ENCODE measurements at regions not wholly inside any gene's neighbourhood (a gene's known extent, or its start where the extent isn't known, plus 50 kb on each side); places are given as distances from the start of the nearest gene placed in this dataset.
"Not testable (repeated sequence)": the region's sequence is repeated elsewhere in the genome, so short reads cannot be mapped to it uniquely, and the experiment has no call there.

DNA sequence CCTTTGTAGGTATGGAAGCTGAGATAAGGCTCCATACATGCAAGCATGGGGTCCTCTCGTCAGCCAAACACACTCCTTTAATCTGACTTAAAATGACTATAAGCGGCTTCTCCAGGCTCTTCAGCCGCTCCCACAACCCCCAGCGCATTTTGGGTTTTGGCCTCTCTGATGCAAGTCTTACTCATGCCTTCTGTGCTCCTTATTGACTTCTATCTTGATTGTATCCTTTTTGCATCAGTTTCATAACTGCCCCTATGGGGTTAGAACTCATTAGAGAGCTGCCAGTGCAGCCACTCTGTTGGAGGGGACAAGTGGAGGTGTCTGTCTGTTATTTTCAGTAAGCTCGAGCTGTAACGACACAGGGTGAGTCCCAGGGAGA, 70.1 kb upstream of the TAB2 start:
- peak overlapping the region in 1 of 2 donors; percentile 64 for H3K27ac Mint-ChIP-seq
- DNase-seq (no peak), ATAC-seq (no peak)
- no peaks in the 10 kb centered on the region for H3K27me3 Mint-ChIP-seq
- H3K4me3 Mint-ChIP-seq, result no peak overlapping the region
- peaks cover 8 to 11% of the 10 kb centered on the region in 2 donors for H3K9me3 Mint-ChIP-seq
- peaks cover 45% of the 10 kb centered on the region for H3K4me1 Mint-ChIP-seq

DNA sequence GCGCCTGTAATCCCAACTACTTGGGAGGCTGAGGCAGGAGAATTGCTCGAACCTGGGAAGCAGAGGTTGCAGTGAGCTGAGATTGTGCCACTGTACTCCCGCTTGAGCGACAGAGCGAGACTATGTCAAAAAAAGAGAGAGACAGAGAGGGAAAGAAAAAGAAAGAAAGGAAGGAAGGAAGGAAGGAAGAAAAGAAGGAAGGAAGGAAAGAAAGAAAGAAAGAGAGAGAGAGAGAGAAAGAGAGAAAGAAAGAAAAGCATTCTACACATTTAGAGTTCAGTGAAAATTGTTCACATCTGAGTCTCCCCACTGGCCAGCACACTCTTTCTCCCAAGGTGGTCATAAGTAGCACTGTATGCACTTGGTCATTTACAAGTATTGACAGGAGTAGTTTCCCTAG, 69.2 kb upstream of the TAB2 start:
- peaks cover 44% of the 10 kb centered on the region for H3K4me1 Mint-ChIP-seq
- ATAC-seq, H3K27me3 Mint-ChIP-seq, H3K4me3 Mint-ChIP-seq, DNase-seq, H3K27ac Mint-ChIP-seq: not testable (repeated sequence)
- peaks cover 8 to 15% of the 10 kb centered on the region in 2 donors for H3K9me3 Mint-ChIP-seq

DNA sequence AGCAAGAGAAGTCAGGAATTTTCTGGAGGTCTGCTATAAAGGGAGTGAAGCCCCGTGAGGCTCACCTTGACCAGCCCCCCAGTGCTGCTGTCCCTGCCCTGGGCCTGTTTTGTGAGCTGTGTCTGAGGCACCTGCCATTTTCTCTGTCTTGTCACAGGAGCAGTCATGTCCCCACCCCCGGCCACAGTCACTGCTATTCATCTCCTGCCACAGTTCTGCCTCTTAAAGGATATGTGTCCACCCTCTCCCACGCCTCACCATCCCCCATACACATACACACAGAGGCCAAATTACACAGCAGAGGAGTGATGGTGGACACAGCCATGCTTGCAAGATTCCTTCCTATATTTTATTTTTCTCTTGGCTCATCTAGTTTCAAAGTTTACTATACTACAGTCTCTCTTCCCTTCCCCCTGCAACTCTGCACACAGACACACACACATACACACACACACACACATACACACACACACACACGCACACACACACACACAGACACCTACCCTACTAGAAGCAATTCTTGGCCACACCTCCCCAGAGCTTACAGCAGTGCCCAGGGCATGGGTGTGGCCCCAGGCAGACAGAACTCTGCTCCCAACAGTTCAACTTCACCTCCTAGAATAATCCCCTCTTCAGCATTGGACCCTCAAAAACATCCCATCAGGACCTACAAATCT, 68.7 kb upstream of the TAB2 start:
- H3K4me1 Mint-ChIP-seq, result peaks cover 38% of the 10 kb centered on the region
- DNase-seq (no peak), ATAC-seq (peak; percentile 56)
- no peaks in the 10 kb centered on the region for H3K27me3 Mint-ChIP-seq
- H3K9me3 Mint-ChIP-seq, result peaks cover 6 to 10% of the 10 kb centered on the region in 2 donors
- H3K4me3 Mint-ChIP-seq, result peak overlapping the region in 1 of 2 donors; percentile 12
- peak overlapping the region; percentile 10 to 67 for H3K27ac Mint-ChIP-seq

DNA sequence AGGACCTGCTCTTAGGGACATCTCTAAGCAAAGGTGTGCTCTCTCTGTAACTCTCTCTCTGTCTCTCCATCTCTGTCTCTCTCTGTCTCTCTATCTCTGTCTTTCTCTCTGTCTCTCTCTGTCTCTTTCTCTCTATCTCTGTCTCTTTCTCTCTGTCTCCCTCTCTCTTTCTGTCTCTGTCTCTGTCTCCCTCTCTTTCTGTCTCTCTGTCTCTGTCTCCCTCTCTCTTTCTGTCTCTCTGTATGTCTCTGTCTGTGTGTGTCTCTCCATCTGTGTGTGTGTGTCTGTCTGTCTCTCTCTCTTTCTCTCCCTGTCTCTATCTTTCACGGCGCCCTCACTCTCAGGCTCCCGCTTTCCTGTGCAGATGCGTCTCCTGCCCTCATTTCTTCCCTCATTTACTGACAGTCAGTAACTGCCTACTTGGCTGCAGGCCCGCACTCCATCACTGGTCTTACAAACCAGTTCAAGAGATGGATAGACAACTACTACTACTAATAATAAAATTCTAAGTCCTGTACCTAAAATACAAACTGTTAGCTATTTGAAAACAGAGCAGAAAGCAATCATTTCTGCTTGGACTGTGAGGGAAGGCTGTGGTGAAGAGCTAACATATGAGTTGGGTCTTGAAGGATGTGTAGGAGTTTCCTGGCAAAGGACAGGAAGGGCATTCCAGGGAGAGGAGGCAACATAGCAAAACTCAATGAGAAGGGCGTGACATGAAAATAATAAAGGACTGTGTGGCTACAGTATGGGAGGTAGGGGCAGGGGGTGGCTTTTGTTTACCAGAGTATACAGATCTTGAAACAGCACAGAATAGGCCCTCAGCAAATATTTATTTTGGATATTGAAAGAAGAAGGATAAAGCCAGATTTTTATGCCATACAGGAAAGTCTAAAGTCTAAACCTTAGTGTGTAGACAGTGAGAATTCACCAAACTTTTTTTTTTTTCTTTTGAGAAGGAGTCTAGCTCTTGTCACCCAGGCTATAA, 67.8 kb upstream of the TAB2 start:
- no peak for DNase-seq
- Mint-ChIP-seq H3K9me3 (peaks cover 1 to 4% of the 10 kb centered on the region in 2 donors), H3K4me3 (peak overlapping the region in 1 of 2 donors; percentile 1), H3K27ac (peak overlapping the region; percentile 10 to 67), H3K27me3 (no peaks in the 10 kb centered on the region), H3K4me1 (peaks cover 39% of the 10 kb centered on the region)
- ATAC-seq, result no peak

DNA sequence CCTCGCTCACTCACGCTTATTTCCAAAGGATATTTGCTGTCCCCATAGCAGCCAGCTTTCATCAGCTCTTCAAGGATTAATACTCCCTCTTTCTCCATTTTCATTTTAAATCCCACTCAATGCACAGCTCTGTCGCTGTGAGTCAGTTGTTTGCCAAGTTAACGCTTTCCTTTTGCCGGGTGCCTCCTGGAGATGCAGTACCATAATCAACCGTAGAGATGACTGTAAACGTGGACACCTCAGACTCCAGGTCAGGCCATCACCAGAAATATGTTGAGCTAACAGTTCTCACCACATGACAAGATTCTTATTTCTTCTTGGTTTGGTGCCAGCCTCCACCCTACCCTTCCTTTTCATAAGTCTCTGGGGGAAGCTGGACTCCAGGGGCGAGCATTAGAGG, 66.6 kb upstream of the TAB2 start:
- Mint-ChIP-seq H3K27me3 (no peaks in the 10 kb centered on the region), H3K9me3 (peaks cover 4 to 6% of the 10 kb centered on the region in 2 donors), H3K27ac (no peak overlapping the region), H3K4me3 (no peak overlapping the region), H3K4me1 (peaks cover 39% of the 10 kb centered on the region)
- ATAC-seq (no peak), DNase-seq (no peak)

DNA sequence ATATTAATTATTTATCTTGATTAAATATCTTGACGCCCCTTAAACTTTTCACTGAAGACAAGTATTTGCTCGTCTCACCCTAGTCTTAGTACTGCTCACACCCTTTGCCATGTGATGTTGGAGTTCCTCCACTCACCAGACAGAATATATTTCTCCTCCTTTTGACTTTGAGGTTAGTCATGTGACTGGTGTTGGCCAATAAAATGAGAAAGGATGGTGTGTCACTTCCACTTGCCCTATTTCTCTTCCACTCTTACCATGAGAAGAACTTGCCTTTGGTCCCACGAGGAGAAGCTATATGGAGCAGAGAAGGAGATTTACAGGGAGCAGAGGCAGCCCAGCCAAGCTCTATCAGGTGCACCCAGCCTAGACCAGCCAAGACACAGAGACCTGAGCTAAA, 64.9 kb upstream of the TAB2 start:
- Mint-ChIP-seq H3K4me3 (no peak overlapping the region), H3K27me3 (no peaks in the 10 kb centered on the region), H3K9me3 (peaks cover 4 to 6% of the 10 kb centered on the region in 2 donors), H3K4me1 (peaks cover 33% of the 10 kb centered on the region), H3K27ac (no peak overlapping the region)
- no peak for DNase-seq
- no peak for ATAC-seq

DNA sequence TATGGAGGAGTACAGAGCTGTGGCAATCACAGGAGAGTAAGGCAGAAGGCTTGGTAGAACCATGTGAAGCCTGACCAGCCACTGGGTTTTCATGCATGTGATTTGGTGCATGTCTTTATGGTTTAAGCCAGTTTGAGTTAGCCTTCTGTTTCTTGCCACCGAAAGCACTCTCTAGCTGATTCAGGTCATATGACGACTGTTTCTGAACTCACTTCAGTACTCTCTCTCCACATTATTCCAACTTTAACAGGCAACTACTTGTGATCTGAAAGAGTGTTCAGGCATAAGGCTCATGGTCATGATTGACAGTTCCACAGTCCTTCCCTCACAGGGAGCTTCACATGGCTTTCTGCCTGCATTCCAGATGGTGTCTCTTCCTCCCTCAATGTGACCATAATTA, 63.3 kb upstream of the TAB2 start:
- Mint-ChIP-seq H3K4me1 (peaks cover 35% of the 10 kb centered on the region), H3K27me3 (no peaks in the 10 kb centered on the region), H3K4me3 (no peak overlapping the region), H3K9me3 (peaks cover 4 to 6% of the 10 kb centered on the region in 2 donors), H3K27ac (no peak overlapping the region)
- no peak for DNase-seq
- ATAC-seq, result no peak

DNA sequence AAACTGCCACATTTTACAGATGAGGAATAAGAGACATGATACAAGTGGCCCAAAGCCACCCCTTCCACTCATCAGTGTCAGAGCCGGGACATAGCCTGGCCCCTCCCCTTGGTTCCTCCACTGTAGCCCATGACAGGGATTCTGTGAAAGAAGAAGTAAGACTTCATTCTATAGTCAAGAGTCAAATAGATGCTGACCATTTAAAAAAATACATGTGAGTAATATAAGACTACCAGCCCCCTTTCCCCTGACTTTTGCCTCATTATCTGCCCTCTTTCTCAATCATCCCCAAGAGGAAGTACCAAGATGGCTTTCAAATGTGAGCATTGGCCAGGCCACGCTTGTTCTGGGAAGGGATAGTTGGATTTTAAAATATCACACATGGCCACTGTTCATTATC, 57.8 kb upstream of the TAB2 start:
- H3K4me1 Mint-ChIP-seq, result peaks cover 59% of the 10 kb centered on the region
- ATAC-seq (no peak), DNase-seq (no peak)
- peak overlapping the region in 1 of 2 donors; percentile 59 for H3K27ac Mint-ChIP-seq
- H3K4me3 Mint-ChIP-seq, result no peak overlapping the region
- peaks cover 0 to 4% of the 10 kb centered on the region in 2 donors for H3K9me3 Mint-ChIP-seq
- H3K27me3 Mint-ChIP-seq, result no peaks in the 10 kb centered on the region

DNA sequence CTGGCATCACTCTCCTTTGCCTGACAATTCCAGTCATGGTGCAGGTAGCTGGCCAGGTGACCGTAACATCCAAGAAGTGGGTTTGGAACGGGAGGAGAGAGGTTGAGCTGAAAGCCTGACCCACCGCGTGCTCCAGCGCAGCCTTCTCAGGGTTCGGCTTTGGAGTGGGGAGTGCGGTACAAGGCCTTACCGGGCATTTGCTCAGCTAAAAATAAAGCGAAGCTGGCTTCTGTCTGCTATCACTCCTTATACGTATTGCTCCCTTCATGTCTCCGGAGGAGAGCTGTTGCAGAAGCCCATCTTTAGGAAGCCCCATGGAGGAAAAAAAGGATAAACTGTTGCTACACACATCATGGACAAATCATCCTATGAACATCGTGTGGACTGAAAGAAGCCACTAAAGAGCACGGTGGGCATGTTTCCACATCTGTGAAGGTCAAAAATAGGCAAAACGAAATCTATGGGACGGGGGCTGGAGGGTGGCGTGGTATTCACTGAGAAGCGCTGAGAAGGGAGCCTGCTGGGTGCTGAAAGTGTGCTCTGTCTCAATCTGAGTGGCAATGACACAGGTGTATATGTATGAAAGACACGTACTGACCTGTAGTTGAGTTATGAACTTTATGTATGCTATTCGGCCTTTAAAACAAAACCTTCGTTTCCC, 57.2 kb upstream of the TAB2 start:
- DNase-seq, result no peak
- H3K27ac Mint-ChIP-seq, result peak overlapping the region in 1 of 2 donors; percentile 29
- no peak for ATAC-seq
- H3K9me3 Mint-ChIP-seq, result no peaks in the 10 kb centered on the region
- peaks cover 65% of the 10 kb centered on the region for H3K4me1 Mint-ChIP-seq
- no peaks in the 10 kb centered on the region for H3K27me3 Mint-ChIP-seq
- H3K4me3 Mint-ChIP-seq, result no peak overlapping the region

DNA sequence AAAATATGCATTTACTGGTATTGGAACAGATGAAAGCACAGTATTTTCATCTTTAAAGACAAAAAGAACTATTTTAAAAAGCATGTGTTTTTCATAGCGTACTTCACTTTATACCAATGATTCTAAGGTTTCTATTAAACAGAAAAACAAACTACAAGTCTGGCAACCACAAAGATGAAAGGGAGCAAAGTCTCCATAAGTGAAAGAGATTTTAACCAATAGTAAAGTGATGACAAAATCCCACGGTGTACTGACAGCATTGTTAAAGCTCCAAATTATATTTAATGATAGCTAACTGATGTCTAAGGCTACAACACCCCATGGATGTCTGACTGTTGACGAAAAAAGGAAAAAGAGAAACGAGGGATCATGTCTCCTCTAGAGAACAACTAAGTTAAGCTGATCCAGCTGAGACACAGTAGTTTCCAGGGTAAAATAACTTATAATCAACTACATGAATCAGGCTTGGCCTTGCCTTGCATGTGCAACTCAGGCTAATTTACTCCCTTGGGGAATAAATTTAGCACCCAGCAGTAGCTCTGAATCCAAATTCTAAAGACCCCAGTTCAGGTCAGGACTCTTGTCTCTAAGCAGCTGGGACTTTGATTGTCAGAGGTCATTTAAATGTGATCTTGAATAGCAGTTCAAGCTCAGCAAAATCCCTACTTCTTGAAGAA, 56.0 kb upstream of the TAB2 start:
- Mint-ChIP-seq H3K27me3 (no peaks in the 10 kb centered on the region), H3K9me3 (no peaks in the 10 kb centered on the region), H3K4me1 (peaks cover 77% of the 10 kb centered on the region), H3K4me3 (peak overlapping the region; percentile 49 to 63), H3K27ac (peak overlapping the region in 1 of 2 donors; percentile 87)
- ATAC-seq (no peak), DNase-seq (no peak)

DNA sequence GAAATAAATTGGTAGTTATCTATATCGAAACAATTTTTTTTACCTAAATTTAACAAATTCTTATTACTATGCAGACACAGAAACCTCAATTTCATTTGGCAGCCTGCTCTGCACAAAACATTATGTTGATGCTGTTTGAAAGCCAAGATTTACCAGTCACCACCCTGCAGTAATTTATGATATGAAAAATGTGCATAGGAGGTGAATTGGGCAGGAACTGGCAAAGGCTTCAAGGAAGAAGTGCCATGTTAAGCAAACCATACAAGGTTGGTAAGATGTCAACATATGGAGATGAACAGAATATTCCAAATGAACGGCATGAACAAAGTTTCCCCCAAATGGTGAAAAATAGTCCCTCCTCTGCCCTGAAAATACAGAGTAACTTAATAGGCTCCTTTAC, 54.2 kb upstream of the TAB2 start:
- H3K4me3 Mint-ChIP-seq, result no peak overlapping the region

DNA sequence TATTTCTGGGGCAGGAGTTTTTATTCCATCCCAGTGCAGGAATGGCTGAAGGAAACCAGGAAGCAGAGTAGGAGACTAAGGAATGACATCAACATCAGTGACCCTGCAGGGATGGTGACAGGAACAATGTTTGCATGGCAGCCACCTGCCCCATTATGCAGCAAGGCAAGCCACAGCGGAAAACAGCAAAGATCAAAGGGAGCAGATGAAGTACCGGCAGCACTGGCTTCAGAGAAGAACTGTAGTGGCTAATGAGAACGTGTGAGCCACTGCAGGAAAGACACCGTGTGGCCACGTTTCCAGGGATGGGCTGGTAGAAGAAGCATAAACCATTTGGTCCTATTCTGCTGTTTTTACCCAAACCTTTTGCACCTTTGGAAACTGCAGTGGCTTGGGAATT, 52.9 kb upstream of the TAB2 start:
- peak; percentile 78 for ATAC-seq
- Mint-ChIP-seq H3K27ac (no peak overlapping the region), H3K4me1 (peaks cover 58% of the 10 kb centered on the region), H3K27me3 (no peaks in the 10 kb centered on the region), H3K4me3 (peak overlapping the region; percentile 20 to 66), H3K9me3 (no peaks in the 10 kb centered on the region)
- DNase-seq, result peak in 1 of 2 donors; percentile 16

More for the DNA sequence above, 54.2 kb upstream of the TAB2 start:
- ATAC-seq, result no peak
- Mint-ChIP-seq H3K9me3 (no peaks in the 10 kb centered on the region), H3K4me1 (peaks cover 71% of the 10 kb centered on the region), H3K27ac (no peak overlapping the region), H3K27me3 (no peaks in the 10 kb centered on the region)
- no peak for DNase-seq

DNA sequence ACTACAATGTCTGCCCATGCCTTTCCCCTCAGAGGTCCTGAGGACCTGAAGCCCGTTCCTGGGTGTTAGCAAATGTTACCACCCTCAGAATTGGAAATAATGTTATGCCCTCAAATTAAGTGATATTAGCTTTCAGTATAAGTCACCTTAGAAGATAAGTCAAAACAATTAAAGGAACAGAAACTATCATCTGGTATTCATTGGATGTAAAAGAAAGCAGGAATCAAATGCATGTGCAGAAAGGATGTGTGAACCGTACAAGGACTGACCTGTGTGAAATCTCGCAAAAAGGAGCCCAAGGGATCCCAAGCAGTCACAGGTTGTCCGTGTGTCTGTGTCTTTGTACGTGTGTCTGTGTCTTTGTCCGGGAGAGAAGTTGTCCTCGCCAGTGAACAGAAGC, 51.6 kb upstream of the TAB2 start:
- no peaks in the 10 kb centered on the region for H3K9me3 Mint-ChIP-seq
- peak overlapping the region in 1 of 2 donors; percentile 2 for H3K4me3 Mint-ChIP-seq
- DNase-seq, result no peak
- no peaks in the 10 kb centered on the region for H3K27me3 Mint-ChIP-seq
- no peak for ATAC-seq
- H3K4me1 Mint-ChIP-seq, result peaks cover 55% of the 10 kb centered on the region
- no peak overlapping the region for H3K27ac Mint-ChIP-seq

DNA sequence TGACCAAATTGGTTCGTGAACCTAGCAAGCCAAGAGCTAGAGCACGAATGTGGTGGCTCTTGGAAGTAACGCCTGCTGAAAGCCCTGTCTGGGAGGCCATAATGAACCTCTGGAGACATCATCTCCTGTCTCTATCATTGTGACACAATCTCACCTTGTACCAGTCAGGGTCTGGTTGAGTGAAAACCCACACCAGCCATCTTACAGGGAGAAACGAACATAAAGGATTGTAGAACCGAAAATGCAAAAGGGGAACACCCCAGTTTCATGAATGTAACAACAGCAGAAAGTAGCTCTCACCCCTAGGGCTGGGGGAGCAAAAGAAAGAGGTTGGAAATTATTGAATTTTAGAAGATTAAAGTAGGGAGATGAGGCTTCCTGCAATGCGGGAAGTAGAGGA, 50.9 kb upstream of the TAB2 start:
- DNase-seq (no peak), ATAC-seq (no peak)
- Mint-ChIP-seq H3K4me1 (peaks cover 55% of the 10 kb centered on the region), H3K9me3 (no peaks in the 10 kb centered on the region), H3K27me3 (no peaks in the 10 kb centered on the region), H3K27ac (peak overlapping the region in 1 of 2 donors; percentile 3), H3K4me3 (no peak overlapping the region)

DNA sequence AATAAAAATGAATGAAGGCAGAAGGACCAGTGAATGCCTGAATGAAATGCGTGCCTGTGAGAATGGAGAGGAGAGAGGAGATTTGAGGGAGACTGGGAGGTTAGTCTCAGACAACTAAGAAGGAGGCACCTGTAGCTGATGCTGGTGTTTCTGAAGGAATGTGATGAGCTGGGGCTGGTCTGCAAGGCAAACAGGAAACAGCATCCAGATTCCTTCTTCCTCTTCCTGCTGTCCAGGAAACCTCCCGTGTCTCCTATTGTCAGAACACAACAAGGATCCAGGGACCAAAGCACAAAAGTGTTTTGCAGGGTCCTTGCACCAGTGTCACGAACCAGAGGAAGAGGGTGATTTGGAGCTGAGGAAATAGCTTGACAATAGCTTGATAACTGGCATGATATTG, 50.4 kb upstream of the TAB2 start:
- no peaks in the 10 kb centered on the region for H3K9me3 Mint-ChIP-seq
- DNase-seq (no peak), ATAC-seq (no peak)
- no peak overlapping the region for H3K4me3 Mint-ChIP-seq
- H3K27ac Mint-ChIP-seq, result peak overlapping the region in 1 of 2 donors; percentile 3
- H3K27me3 Mint-ChIP-seq, result no peaks in the 10 kb centered on the region
- H3K4me1 Mint-ChIP-seq, result peaks cover 55% of the 10 kb centered on the region

All from stimulated activated naive CD8-positive, alpha-beta T cell treated with anti-CD3 and anti-CD28 coated beads, Interleukin-15, amount 100 ng/mL, for 72 hours (primary cell).